GM13977 (cell line): ENCODE measurements at regions not wholly inside any gene's neighbourhood (a gene's known extent, or its start where the extent isn't known, plus 50 kb on each side); places are given as distances from the start of the nearest gene placed in this dataset.

Experiments
- DNase-seq: peaks from one replicate; pipeline ENCODE4 v3.0.0; 2012; ENCODE audit warnings: low spot score
- CTCF ChIP-seq: IDR thresholded peaks from 2 replicates; pipeline ENCODE4 v1.5.1; 2012; ENCODE audit warnings: mild to moderate bottlenecking, control low read depth; ENCODE audit not compliant: insufficient read depth; ENCODE audit errors: extremely low read depth, missing control alignments
- in situ Hi-C: fragments of 300-500 bp; cut with MboI; formaldehyde crosslinking; loops from one replicate; pipeline ENCODE4 v1.12.0; 2022; ENCODE audit warnings: low sequenced_read_pairs, low pct_unique_long_range_greater_than_20kb, mixed read lengths, inconsistent platforms; ENCODE audit not compliant: unreplicated experiment

- DNase-seq: no peak
- in situ Hi-C loops: no loop called here
These were observed 58.9 kb upstream of the RREB1 start for GRCh38 chr6:7048894-7049293.

GRCh38 chr6:7050004-7050403, 57.8 kb upstream of the RREB1 start:
- in situ Hi-C loops: no loop called here
- no peak for DNase-seq
- no peak for TF ChIP-seq CTCF

More at GRCh38 chr6:7048894-7049293, 58.9 kb upstream of the RREB1 start:
- no peak for TF ChIP-seq CTCF

GRCh38 chr6:7050872-7051779, 56.6 kb upstream of the RREB1 start:
- DNase-seq: peak; percentile 68
- TF ChIP-seq CTCF: no peak
- in situ Hi-C loops: no loop called here

GRCh38 chr6:7051780-7052442, 55.9 kb upstream of the RREB1 start:
- in situ Hi-C loops: no loop called here
- TF ChIP-seq CTCF: no peak
- DNase-seq: peak; percentile 80

GRCh38 chr6:7052443-7053011, 55.2 kb upstream of the RREB1 start:
- DNase-seq: peak; percentile 52
- TF ChIP-seq CTCF: no peak

GRCh38 chr6:7053125-7053774, 54.5 kb upstream of the RREB1 start:
- peak; percentile 58 for DNase-seq
- in situ Hi-C loops: no loop called here
- TF ChIP-seq CTCF: no peak

More at GRCh38 chr6:7052443-7053011, 55.2 kb upstream of the RREB1 start:
- in situ Hi-C loops: no loop called here
